ENCODE measurements at regions not wholly inside any gene's neighbourhood (a gene's known extent, or its start where the extent isn't known, plus 50 kb on each side); places are given as distances from the start of the nearest gene placed in this dataset.

GRCh38 chr4:162952232-162952631 lies 214.5 kb downstream of the NAF1 start:
- FAIRE-seq (no peak), DNase-seq (ENCODE audit: extremely low spot score, insufficient read length, low read depth) (no peak)

GRCh38 chr4:162945713-162946112 lies 221.0 kb downstream of the NAF1 start:
- DNase-seq (ENCODE audit: extremely low spot score, insufficient read length, low read depth) (no peak), FAIRE-seq (no peak)

DNA sequence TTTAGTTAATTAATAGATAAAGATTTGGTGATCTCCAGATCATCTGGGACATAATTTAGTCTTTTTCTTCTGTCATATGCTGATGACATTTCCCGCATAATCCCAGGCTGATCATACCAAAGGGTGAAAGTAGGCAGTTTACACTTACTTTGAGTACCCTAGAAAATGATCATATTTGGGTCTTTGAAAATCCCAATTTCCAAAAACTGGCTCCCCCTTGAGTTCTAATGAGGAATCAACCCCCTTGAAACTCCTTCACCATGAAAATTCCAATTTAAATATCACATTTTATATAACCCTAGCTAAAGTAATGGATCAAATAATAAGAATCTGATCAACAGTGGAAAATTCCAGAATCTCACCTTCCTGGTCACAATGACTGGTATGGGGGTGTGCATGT lies 223.4 kb downstream of the NAF1 start:
- DNase-seq (ENCODE audit: extremely low spot score, insufficient read length, low read depth) (no peak), FAIRE-seq (no peak)

- no peak for FAIRE-seq
- DNase-seq (ENCODE audit: extremely low spot score, insufficient read length, low read depth): no peak
Observed at GRCh38 chr4:162938738-162939485, 227.8 kb downstream of the NAF1 start.

- no peak for DNase-seq (ENCODE audit: extremely low spot score, insufficient read length, low read depth)
- FAIRE-seq: no peak
Observed at GRCh38 chr4:162935214-162935613, 231.5 kb downstream of the NAF1 start.

DNA sequence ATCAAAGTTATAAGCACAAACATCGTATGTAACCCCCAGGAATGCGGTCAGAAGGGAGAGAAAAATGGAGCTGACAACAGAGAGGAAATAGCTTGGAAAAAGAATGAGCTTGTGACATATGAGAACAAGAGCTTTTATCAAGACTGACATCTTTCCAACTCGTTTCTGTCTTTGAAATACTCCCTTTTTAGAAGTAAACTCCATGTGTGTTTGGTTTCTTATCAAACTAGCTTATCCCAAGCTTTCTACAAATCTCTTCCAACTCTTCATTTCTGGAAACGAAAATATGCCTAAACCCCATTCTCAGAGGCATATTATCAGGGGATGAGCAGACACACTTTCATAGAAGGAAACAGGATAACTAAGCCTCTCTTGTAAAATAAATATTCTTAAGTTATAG lies 235.4 kb downstream of the NAF1 start:
- DNase-seq (ENCODE audit: extremely low spot score, insufficient read length, low read depth) (no peak), FAIRE-seq (no peak)

DNA sequence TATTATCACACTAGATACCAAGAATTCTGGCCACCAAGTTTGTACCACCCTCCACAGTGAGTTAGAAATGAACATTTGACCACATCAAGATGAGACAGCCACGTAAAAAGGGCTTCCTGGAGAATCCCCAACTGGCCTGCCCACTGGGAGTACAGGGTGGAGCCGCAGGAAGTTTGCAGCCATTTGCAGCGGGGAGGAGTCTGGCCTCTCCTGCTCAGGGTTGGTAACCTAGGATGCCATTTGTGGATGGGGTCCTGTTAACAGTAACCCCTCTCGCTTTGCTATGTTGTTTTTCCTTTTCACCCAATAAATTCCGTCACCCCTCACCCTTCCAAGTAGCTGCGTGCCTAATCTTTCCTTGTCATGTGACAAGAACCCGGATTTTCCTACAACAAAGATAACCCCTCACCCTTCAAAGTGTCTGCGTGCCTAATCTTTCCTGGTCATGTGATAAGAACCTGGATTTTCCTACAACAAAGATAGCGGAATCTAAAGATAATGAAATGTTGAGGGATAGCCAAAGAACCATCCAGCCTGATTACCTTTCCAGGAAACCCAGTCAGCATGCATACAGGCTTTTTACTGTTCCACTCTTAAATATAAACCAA lies 245.4 kb downstream of the NAF1 start:
- DNase-seq (ENCODE audit: extremely low spot score, insufficient read length, low read depth) (no peak), FAIRE-seq (no peak)

GRCh38 chr4:162920649-162921048 lies 246.0 kb downstream of the NAF1 start:
- FAIRE-seq (no peak), DNase-seq (ENCODE audit: extremely low spot score, insufficient read length, low read depth) (no peak)

DNA sequence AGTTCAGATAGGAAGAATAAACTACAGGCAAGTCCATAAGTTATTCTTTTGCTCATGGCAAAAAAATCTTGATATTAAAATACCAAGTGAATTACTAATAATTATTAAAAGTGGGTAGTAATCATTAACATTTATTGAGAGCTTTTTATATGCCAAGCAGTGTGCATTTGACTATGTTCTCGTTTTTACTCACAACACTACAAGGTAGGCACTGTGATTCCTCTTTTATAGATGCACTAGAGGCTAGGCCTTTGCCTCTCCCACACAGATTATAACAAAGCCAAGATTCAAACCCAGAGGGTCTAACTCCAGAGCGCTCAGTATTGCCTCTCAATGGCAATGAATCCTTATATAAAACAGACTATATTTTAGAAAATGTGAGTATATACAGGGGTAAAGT lies 254.2 kb downstream of the NAF1 start:
- no peak for FAIRE-seq
- no peak for DNase-seq (ENCODE audit: extremely low spot score, insufficient read length, low read depth)

- FAIRE-seq (no peak), DNase-seq (ENCODE audit: extremely low spot score, insufficient read length, low read depth) (no peak)
Observed at GRCh38 chr4:162911349-162911748, 255.3 kb downstream of the NAF1 start.

GRCh38 chr4:162909952-162910351 lies 256.7 kb downstream of the NAF1 start:
- no peak for FAIRE-seq
- no peak for DNase-seq (ENCODE audit: extremely low spot score, insufficient read length, low read depth)

- no peak for DNase-seq (ENCODE audit: extremely low spot score, insufficient read length, low read depth)
- FAIRE-seq: peak; percentile 49
Observed at GRCh38 chr4:162894387-162894786, 272.3 kb downstream of the NAF1 start.

DNA sequence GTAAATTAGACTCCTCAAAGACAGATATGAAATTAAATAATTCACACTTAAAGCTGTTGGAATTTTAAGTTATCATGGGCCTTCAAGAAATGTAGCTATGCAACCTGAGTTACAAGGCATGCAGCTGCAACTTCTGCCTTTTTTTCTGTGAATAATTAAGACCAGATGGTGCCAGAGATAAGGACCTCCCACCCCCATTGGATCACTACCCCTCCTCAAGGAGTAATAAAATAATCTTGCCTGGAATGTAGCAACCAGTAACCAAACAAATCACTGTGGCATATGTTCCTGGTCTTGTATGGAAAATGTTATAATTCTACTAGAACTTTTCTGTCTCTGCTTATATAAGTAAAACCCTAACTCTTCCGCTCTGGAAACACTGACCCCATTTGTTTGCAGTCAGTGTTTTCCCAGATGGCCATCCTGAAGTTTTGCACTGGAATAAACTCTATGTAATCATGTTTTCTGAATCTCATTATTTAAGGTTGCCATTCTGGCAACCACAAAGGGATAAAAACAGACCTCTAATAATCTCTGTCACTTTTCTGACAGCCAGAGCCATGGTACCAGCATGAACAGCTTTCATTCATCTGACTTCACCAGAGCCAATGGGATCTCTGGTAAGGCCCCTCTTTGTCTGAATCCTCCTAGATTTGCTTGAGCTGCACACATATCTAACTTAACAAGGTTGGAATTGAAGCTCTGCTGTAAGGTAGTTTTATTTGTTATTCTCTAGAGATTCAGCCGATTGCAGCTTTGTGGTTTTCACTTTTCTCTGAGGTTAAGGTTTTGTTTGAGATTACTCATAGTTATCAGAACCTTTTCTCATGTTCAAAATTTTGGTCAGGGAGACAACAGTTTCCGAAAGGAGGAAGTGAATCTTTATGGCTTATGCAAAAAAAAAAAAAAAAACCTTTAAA lies 274.6 kb downstream of the NAF1 start:
- DNase-seq (ENCODE audit: extremely low spot score, insufficient read length, low read depth) (peak; percentile 39), FAIRE-seq (peak; percentile 98)

DNA sequence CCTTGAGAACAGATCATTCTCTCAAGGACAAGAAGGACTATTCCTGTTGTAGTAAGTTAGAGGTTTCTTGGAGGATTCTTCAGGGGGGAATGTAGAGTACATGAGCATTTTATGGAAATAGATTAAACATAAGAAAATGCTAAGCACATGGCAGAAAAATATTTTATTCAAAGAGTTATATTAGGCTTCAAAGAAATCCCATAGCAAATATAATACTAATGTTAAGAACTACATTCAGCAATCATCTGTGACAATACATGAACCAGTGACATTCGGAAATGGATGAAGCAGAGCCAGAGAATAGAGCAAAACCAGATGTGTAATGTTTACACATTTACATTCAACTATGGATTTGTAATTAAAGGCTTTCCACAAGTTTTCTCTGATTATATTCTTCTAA lies 288.6 kb downstream of the NAF1 start:
- FAIRE-seq: no peak
- no peak for DNase-seq (ENCODE audit: extremely low spot score, insufficient read length, low read depth)

GRCh38 chr4:162874748-162875147 lies 291.9 kb downstream of the NAF1 start:
- DNase-seq (ENCODE audit: extremely low spot score, insufficient read length, low read depth) (no peak), FAIRE-seq (no peak)

DNA sequence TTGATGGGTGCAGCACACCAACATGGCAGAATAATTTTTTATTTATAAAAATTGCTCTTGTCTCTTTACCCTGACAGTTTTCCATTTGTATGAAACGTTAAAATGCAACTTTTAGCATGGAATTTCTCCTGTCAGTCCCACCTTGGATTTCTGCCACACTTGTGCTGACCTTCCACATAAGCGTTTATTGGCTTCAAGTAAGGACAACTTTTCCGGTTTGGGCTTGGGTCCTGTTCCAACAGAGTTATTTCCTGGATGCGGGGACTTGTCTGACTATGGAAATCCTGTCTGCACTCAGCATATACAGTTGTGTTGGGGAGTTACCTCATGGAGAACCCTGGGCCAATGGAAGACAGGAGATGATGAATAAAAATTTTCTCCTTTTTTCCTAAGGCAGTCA lies 294.7 kb downstream of the NAF1 start:
- no peak for FAIRE-seq
- no peak for DNase-seq (ENCODE audit: extremely low spot score, insufficient read length, low read depth)

- DNase-seq (ENCODE audit: extremely low spot score, insufficient read length, low read depth): no peak
- FAIRE-seq: no peak
Observed at GRCh38 chr4:162869157-162869556, 297.5 kb downstream of the NAF1 start.

DNA sequence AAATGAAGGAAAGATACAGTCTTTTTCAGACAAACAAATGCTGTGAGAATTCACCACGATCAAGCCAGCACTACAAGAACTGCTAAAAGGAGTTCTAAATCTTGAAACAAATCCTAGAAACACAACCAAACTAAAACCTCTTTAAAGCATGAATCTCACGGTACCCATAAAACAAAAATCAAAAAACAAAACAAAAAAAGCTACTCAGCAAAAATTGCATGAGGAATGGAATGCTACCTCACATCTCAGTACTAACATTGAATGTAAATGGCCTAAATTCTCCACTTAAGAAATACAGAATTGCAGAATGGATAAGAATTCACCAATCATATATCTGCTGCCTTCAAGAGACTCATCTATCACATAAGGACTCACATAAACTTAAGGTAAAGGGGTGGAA lies 300.1 kb downstream of the NAF1 start:
- no peak for FAIRE-seq
- no peak for DNase-seq (ENCODE audit: extremely low spot score, insufficient read length, low read depth)

DNA sequence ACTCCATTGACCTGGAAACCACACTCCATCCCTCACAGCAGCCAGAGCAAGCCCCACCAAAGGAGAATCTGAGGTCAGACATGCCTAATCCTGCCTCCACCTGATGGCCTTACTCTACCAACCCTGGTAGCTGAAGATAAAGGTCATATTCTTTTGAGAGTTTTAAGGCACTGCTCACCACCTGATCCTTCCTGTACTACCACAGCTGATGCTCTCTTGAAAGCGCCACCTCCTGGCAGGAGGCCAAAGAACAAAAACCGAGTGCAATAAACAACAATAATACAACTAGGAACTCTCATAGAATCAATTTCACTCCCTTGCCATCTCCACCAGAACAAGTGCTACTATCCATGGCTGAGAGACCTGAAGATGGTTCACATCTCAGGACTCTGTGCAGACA lies 301.6 kb downstream of the NAF1 start:
- DNase-seq (ENCODE audit: extremely low spot score, insufficient read length, low read depth) (no peak), FAIRE-seq (peak; percentile 51)

DNA sequence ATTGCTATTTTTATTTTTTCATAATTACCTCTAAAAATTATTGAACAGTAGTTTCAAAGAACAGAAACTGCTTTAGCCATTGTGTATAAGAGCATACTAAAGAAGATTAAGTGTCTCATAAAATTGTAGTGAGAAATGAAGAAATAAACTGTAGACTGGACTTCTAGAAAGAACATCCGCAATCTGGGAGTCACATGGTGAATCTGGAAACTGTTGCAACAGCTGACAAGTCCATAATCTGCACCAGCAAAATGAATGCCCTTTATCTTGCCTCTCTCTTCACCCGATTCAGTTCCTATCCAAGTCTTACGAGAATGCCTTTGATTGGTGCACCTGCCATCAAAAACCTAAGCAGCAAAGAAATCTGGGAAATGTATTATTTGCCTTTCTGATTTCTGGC lies 312.9 kb downstream of the NAF1 start:
- FAIRE-seq (no peak), DNase-seq (ENCODE audit: extremely low spot score, insufficient read length, low read depth) (no peak)

DNA sequence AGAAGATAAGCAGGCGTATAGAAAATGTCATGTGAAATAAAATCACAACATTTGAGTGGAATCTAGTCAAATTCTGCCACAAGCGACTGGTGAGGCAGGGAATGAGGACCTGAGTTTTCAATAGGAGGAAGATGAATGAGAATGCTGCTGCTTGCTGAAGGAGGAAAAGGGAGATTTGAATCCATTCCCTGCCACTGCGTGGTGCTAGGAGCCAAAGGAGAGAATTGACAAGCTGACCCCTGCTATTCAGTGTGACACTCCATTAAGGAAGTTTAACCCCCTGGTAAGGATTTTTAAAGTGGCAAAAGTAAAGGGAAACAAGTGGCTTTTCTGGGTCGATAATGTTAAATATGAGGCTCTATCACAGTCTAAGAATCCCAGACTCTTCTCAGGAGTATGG lies 314.0 kb downstream of the NAF1 start:
- DNase-seq (ENCODE audit: extremely low spot score, insufficient read length, low read depth) (no peak), FAIRE-seq (no peak)

All from GM18507 (cell line).